Neural cell (in vitro differentiated cells): ENCODE measurements at regions not wholly inside any gene's neighbourhood (a gene's known extent, or its start where the extent isn't known, plus 50 kb on each side); places are given as distances from the start of the nearest gene placed in this dataset.

Experiments
- H2AFZ ChIP-seq: fragments of 200-600, 300-800 bp; sonication (generic), shearing (Covaris generic); 2 replicates; pipeline ENCODE4 v1.6.0; 2014; ENCODE audit warnings: low read depth, mild to moderate bottlenecking, antibody characterized with exemption, low read length, moderate library complexity
- H3F3A ChIP-seq: fragments of 200-600 bp; shearing (Covaris generic); 2 replicates; pipeline ENCODE4 v1.6.1; 2016; ENCODE audit warnings: mild to moderate bottlenecking, moderate library complexity, mixed read lengths, antibody characterized with exemption, low read length; ENCODE audit not compliant: insufficient read depth, poor library complexity, severe bottlenecking
- H3K27ac ChIP-seq: fragments of 200-600, 300-800 bp; sonication (generic), shearing (Covaris generic); 2 replicates; pipeline ENCODE4 v1.5.1; 2014; ENCODE audit warnings: mild to moderate bottlenecking, low read length, moderate library complexity
- H3K27me3 ChIP-seq: fragments of 300-800, 200-600 bp; sonication (generic), shearing (Covaris generic); 2 replicates; pipeline ENCODE4 v1.6.0; 2014; ENCODE audit warnings: mild to moderate bottlenecking, low read depth, low read length, moderate library complexity; ENCODE audit not compliant: insufficient read depth
- H3K36me3 ChIP-seq: fragments of 300-800, 200-600 bp; sonication (generic), shearing (Covaris generic); 2 replicates; pipeline ENCODE4 v1.5.1; 2014; ENCODE audit warnings: mild to moderate bottlenecking, antibody characterized with exemption, low read length, moderate library complexity; ENCODE audit not compliant: insufficient read depth
- H3K4me2 ChIP-seq: fragments of 300-800, 200-600 bp; sonication (generic), shearing (Covaris generic); 2 replicates; pipeline ENCODE4 v1.6.0; 2014; ENCODE audit warnings: mild to moderate bottlenecking, low read length
- H3K4me3 ChIP-seq: fragments of 300-800, 200-600 bp; sonication (generic), shearing (Covaris generic); 2 replicates; pipeline ENCODE4 v1.5.1; 2014; ENCODE audit warnings: mild to moderate bottlenecking, low read length, moderate library complexity
- H3K79me2 ChIP-seq: fragments of 200-600 bp; shearing (Covaris generic); replicated peaks from 2 replicates; pipeline ENCODE4 v1.6.0; 2014; ENCODE audit warnings: mild to moderate bottlenecking, low read length, moderate library complexity; ENCODE audit not compliant: insufficient read depth
- H3K9ac ChIP-seq: fragments of 300-800, 200-600 bp; sonication (generic), shearing (Covaris generic); 2 replicates; pipeline ENCODE4 v1.6.1; 2016; ENCODE audit warnings: mild to moderate bottlenecking, low read length, mixed read lengths
- H3K9me2 ChIP-seq: fragments of 200-600 bp; shearing (Covaris generic); 2 replicates; pipeline ENCODE4 v1.6.1; 2016; ENCODE audit warnings: mild to moderate bottlenecking, low read length, mixed read lengths; ENCODE audit not compliant: insufficient read depth
- H3K9me3 ChIP-seq: fragments of 200-600, 300-800 bp; sonication (generic), shearing (Covaris generic); 2 replicates; pipeline ENCODE4 v1.6.1; 2016; ENCODE audit warnings: mild to moderate bottlenecking, mixed run types, low read length, moderate library complexity, mixed read lengths
- H4K20me1 ChIP-seq: fragments of 200-600 bp; shearing (Covaris generic); 2 replicates; pipeline ENCODE4 v1.6.1; 2016; ENCODE audit warnings: mild to moderate bottlenecking, mixed run types; ENCODE audit not compliant: insufficient read depth
- EP300 ChIP-seq: fragments of 450-650 bp; conservative IDR thresholded peaks from 2 replicates; pipeline ENCODE4 v1.6.1; 2014; ENCODE audit warnings: antibody characterized with exemption, mild to moderate bottlenecking, moderate library complexity; ENCODE audit not compliant: poor library complexity, severe bottlenecking
- EZH2 ChIP-seq: fragments of 200-600, 300-800 bp; shearing (Covaris generic), sonication (generic); IDR thresholded peaks from 2 replicates; pipeline ENCODE4 v1.6.1; 2014; ENCODE audit warnings: antibody characterized with exemption, low read length, borderline replicate concordance, mild to moderate bottlenecking; ENCODE audit not compliant: insufficient read depth, poor library complexity, severe bottlenecking
- MXI1 ChIP-seq: fragments of 450-650 bp; conservative IDR thresholded peaks from 2 replicates; pipeline ENCODE4 v1.6.1; 2014; ENCODE audit warnings: antibody characterized with exemption, mild to moderate bottlenecking; ENCODE audit not compliant: poor library complexity, severe bottlenecking
- POLR2AphosphoS5 ChIP-seq: IDR thresholded peaks from 2 replicates; pipeline ENCODE4 v1.6.1; 2012
- RAD21 ChIP-seq: fragments of 450-650 bp; conservative IDR thresholded peaks from 2 replicates; pipeline ENCODE4 v1.6.1; 2014; ENCODE audit warnings: antibody characterized with exemption, mild to moderate bottlenecking, moderate library complexity
- REST ChIP-seq: IDR thresholded peaks from 2 replicates; pipeline ENCODE4 v1.6.1; 2012; ENCODE audit warnings: borderline replicate concordance
- SMC3 ChIP-seq: fragments of 450-650 bp; conservative IDR thresholded peaks from 2 replicates; pipeline ENCODE4 v1.6.1; 2014; ENCODE audit warnings: antibody characterized with exemption, mild to moderate bottlenecking, moderate library complexity; ENCODE audit not compliant: poor library complexity
- TAF1 ChIP-seq: IDR thresholded peaks from 2 replicates; pipeline ENCODE4 v1.6.1; 2012; ENCODE audit warnings: low read depth
- TF ChIP-seq, protein P1 (sequence below): fragments of 450-650 bp; IDR thresholded peaks from 2 replicates; pipeline ENCODE4 v1.5.1; 2014; ENCODE audit warnings: antibody characterized with exemption, mild to moderate bottlenecking, moderate library complexity; ENCODE audit not compliant: poor library complexity, severe bottlenecking

GRCh38 chr7:124649397-124650014 is 116.1 kb downstream of the GPR37 start:
- H2AFZ ChIP-seq, result no peak overlapping the region
- no peaks in the 10 kb centered on the region for H3K27me3 ChIP-seq
- no peaks in the 10 kb centered on the region for H3K9me3 ChIP-seq
- H3K9me2 ChIP-seq, result no peaks in the 10 kb centered on the region
- no peak overlapping the region for H3K9ac ChIP-seq
- H3K27ac ChIP-seq, result no peak overlapping the region
- H3K79me2 ChIP-seq, result no peaks in the 10 kb centered on the region
- H3K4me2 ChIP-seq, result no peak overlapping the region
- H4K20me1 ChIP-seq, result no peaks in the 10 kb centered on the region
- no peak for TF ChIP-seq RAD21
- TF ChIP-seq EZH2, result no peak
- TF ChIP-seq, protein P1, sequence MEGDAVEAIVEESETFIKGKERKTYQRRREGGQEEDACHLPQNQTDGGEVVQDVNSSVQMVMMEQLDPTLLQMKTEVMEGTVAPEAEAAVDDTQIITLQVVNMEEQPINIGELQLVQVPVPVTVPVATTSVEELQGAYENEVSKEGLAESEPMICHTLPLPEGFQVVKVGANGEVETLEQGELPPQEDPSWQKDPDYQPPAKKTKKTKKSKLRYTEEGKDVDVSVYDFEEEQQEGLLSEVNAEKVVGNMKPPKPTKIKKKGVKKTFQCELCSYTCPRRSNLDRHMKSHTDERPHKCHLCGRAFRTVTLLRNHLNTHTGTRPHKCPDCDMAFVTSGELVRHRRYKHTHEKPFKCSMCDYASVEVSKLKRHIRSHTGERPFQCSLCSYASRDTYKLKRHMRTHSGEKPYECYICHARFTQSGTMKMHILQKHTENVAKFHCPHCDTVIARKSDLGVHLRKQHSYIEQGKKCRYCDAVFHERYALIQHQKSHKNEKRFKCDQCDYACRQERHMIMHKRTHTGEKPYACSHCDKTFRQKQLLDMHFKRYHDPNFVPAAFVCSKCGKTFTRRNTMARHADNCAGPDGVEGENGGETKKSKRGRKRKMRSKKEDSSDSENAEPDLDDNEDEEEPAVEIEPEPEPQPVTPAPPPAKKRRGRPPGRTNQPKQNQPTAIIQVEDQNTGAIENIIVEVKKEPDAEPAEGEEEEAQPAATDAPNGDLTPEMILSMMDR, result no peak
- no peak for TF ChIP-seq SMC3
- no peak for TF ChIP-seq EP300
- no peak for TF ChIP-seq TAF1
- no peak for TF ChIP-seq REST
- TF ChIP-seq MXI1, result no peak
- no peak for TF ChIP-seq POLR2AphosphoS5
- no peaks in the 10 kb centered on the region for H3F3A ChIP-seq
- H3K4me3 ChIP-seq, result no peak overlapping the region
- H3K36me3 ChIP-seq, result no peaks in the 10 kb centered on the region

DNA sequence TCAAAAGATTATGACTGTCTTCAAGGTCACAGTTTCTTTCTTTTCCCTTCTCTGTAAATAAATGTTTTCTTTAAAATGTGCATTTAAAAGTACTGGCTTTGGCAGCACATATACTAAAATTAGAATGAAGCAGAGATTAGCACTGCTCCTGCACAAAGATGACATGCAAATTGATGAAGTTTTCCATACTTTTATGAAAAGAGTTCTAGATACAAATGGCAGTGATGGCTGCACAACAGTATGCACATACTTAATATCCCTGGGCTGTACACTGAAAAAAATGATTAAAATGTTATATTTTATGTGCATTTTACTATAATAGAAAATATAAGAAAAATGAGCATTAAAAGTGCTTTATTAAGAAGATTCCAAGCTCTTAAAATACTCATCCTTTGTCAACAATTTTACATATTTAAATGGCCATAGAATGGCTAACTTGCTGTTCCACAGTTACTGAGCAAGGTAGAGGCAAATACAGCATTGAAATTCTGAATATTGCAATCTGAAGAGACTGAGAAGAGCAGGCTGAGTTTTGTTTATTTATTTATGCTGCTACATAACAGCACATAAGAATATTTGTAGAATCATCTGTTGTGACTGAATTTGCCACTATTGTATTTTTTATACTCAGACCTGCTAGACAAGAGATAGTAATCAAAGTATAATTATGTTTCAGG is 117.8 kb downstream of the GPR37 start:
- H3K4me2 ChIP-seq, result no peak overlapping the region
- H3K9ac ChIP-seq, result no peak overlapping the region
- no peaks in the 10 kb centered on the region for H3K9me3 ChIP-seq

More for the DNA sequence above, 117.8 kb downstream of the GPR37 start:
- Histone ChIP-seq H3K36me3 (no peaks in the 10 kb centered on the region), H2AFZ (no peak overlapping the region), H3K27me3 (no peaks in the 10 kb centered on the region), H4K20me1 (no peaks in the 10 kb centered on the region), H3K79me2 (no peaks in the 10 kb centered on the region), H3K27ac (no peak overlapping the region), H3K4me3 (no peak overlapping the region), H3K9me2 (no peaks in the 10 kb centered on the region), H3F3A (no peaks in the 10 kb centered on the region)
- TF ChIP-seq TAF1 (no peak), RAD21 (no peak), EZH2 (no peak), POLR2AphosphoS5 (no peak), SMC3 (no peak), EP300 (no peak), REST (no peak), MXI1 (no peak)
- TF ChIP-seq, protein P1, result no peak
